Skeletal muscle satellite cell (primary cell): ENCODE measurements at regions not wholly inside any gene's neighbourhood (a gene's known extent, or its start where the extent isn't known, plus 50 kb on each side); places are given as distances from the start of the nearest gene placed in this dataset.
A peak's percentile ranks its signal among the peaks of the same experiment; 100 is the strongest.

ENCODE experiments used
- H3K27me3 ChIP-seq: 2 replicates; pipeline ENCODE4 v1.7.0; 2013; ENCODE audit warnings: low read length; ENCODE audit not compliant: control insufficient read depth, insufficient read depth
- H3K36me3 ChIP-seq: 2 replicates; pipeline ENCODE4 v1.7.0; 2013; ENCODE audit warnings: mild to moderate bottlenecking, control low read depth, low read length; ENCODE audit not compliant: insufficient read depth
- H3K4me1 ChIP-seq: 2 replicates; pipeline ENCODE4 v1.7.0; 2013; ENCODE audit warnings: low read length; ENCODE audit not compliant: control insufficient read depth, insufficient read depth
- H3K4me2 ChIP-seq: 2 replicates; pipeline ENCODE4 v1.7.0; 2013; ENCODE audit warnings: mild to moderate bottlenecking, low read length
- H3K4me3 ChIP-seq: 2 replicates; pipeline ENCODE4 v1.7.0; 2013; ENCODE audit warnings: low read length
- H3K9ac ChIP-seq: 2 replicates; pipeline ENCODE4 v1.7.0; 2013; ENCODE audit warnings: mild to moderate bottlenecking, low read depth, low read length, moderate library complexity
- H3K9me3 ChIP-seq: replicated peaks from 2 replicates; pipeline ENCODE4 v1.7.0; 2013; ENCODE audit warnings: mild to moderate bottlenecking, control low read depth, low read length

DNA sequence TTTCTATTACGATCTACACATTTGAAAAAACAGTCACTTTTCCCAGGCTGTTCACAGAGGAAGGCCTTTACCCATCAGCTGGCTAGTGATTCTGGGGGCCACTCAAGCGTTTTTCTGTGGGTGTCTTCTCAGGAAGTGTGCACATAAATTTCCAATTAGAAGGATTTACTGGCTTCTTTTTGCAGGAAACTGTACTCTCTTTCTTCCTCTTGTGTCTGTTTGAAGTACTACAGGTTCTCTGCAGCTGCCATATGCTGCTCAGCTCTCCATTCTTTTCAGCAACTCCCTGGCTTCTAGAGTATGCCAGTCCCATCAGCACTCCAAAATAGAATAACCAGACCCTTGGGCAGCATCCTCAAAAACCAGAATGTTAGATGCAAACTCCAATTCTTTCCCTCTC lies 110.4 kb upstream of the NAV3 start:
- no peak overlapping the region for H3K4me3 ChIP-seq
- peaks cover 3% of the 10 kb centered on the region for H3K9me3 ChIP-seq
- H3K4me2 ChIP-seq: no peak overlapping the region
- H3K4me1 ChIP-seq: no peaks in the 10 kb centered on the region
- H3K9ac ChIP-seq: no peak overlapping the region
- no peaks in the 10 kb centered on the region for H3K36me3 ChIP-seq
- H3K27me3 ChIP-seq: no peaks in the 10 kb centered on the region

DNA sequence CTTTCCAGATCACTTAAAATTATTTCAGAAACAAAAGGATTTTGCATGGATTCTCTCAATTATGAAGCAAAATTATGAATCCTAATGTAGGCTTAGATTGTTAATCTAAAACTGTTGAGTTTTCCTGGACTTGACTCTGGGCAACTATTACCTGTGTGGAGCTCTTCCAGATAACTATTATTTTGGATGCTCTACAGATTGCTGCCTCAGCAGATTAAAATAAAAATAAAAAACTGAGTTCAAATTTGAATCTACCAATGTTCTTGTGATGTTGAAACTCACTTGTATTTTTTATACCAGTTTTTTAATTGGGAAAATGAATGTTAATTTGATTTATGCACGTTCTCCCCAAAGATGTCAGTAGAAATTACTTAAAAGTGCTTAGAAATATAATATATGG lies 120.5 kb upstream of the NAV3 start:
- Histone ChIP-seq H3K4me2 (no peak overlapping the region), H3K36me3 (no peaks in the 10 kb centered on the region), H3K27me3 (no peaks in the 10 kb centered on the region), H3K4me3 (no peak overlapping the region), H3K4me1 (no peaks in the 10 kb centered on the region), H3K9me3 (no peaks in the 10 kb centered on the region), H3K9ac (no peak overlapping the region)

GRCh38 chr12:77697126-77697525 lies 133.6 kb upstream of the NAV3 start:
- Histone ChIP-seq H3K9ac (no peak overlapping the region), H3K27me3 (no peaks in the 10 kb centered on the region)

DNA sequence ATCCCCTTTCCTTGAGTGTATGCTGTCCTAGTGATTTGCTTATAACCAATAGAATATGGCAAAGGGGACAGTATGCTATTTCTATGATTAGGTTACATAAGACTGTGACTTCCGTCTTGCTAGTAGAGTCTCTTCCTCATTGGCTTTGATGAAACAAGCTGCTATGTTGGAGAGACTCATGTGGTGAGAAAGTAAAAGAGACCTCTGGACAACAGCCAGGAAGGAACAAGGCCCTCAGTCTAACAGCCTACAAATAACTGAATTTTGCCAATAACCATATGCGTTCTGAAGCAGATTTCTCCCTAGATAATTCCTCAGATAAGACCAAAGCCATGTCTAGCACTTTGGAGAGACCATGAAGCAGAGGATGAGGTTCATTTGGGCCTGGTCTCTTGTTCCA lies 134.5 kb upstream of the NAV3 start:
- Histone ChIP-seq H3K9ac (no peak overlapping the region), H3K4me2 (no peak overlapping the region)

More at GRCh38 chr12:77697126-77697525, 133.6 kb upstream of the NAV3 start:
- Histone ChIP-seq H3K4me3 (no peak overlapping the region), H3K4me2 (no peak overlapping the region), H3K36me3 (no peaks in the 10 kb centered on the region), H3K9me3 (no peaks in the 10 kb centered on the region), H3K4me1 (no peaks in the 10 kb centered on the region)

GRCh38 chr12:77689510-77690086 lies 141.1 kb upstream of the NAV3 start:
- Histone ChIP-seq H3K9ac (no peak overlapping the region), H3K9me3 (no peaks in the 10 kb centered on the region), H3K4me2 (no peak overlapping the region), H3K4me3 (no peak overlapping the region), H3K36me3 (no peaks in the 10 kb centered on the region), H3K4me1 (peaks cover 3% of the 10 kb centered on the region), H3K27me3 (no peaks in the 10 kb centered on the region)

More for the DNA sequence above, 134.5 kb upstream of the NAV3 start:
- no peak overlapping the region for H3K4me3 ChIP-seq
- no peaks in the 10 kb centered on the region for H3K4me1 ChIP-seq
- H3K27me3 ChIP-seq: no peaks in the 10 kb centered on the region
- H3K9me3 ChIP-seq: no peaks in the 10 kb centered on the region
- no peaks in the 10 kb centered on the region for H3K36me3 ChIP-seq

- no peaks in the 10 kb centered on the region for H3K27me3 ChIP-seq
- peaks cover 3% of the 10 kb centered on the region for H3K4me1 ChIP-seq
- no peak overlapping the region for H3K4me2 ChIP-seq
- H3K9me3 ChIP-seq: no peaks in the 10 kb centered on the region
- no peak overlapping the region for H3K9ac ChIP-seq
- no peaks in the 10 kb centered on the region for H3K36me3 ChIP-seq
- no peak overlapping the region for H3K4me3 ChIP-seq
Observed at GRCh38 chr12:77687321-77687720, 143.4 kb upstream of the NAV3 start.

DNA sequence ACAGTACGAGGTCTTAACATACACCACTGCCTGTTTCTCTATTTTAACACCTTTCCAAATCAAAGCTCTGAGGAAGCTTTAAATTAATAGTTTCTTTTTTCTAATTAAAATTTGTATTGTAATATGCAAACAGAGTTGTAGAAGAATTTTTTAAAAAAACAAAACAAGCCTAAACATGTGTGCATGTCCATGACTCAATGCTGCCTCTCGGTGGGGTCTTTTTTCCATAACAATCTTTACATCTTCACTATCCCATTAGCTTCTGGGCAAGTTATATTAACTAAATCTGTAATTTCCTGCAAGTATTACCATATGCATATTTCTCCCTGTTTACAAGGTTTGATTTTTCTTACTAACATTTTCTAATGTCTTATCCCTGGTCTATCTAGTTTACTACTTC lies 143.9 kb upstream of the NAV3 start:
- no peak overlapping the region for H3K4me3 ChIP-seq
- H3K9me3 ChIP-seq: no peaks in the 10 kb centered on the region
- H3K36me3 ChIP-seq: no peaks in the 10 kb centered on the region
- H3K27me3 ChIP-seq: no peaks in the 10 kb centered on the region
- H3K9ac ChIP-seq: no peak overlapping the region
- peaks cover 3% of the 10 kb centered on the region for H3K4me1 ChIP-seq
- H3K4me2 ChIP-seq: no peak overlapping the region

- Histone ChIP-seq H3K36me3 (no peaks in the 10 kb centered on the region), H3K4me2 (no peak overlapping the region), H3K9me3 (no peaks in the 10 kb centered on the region)
Observed at GRCh38 chr12:77685901-77686300, 144.8 kb upstream of the NAV3 start.

DNA sequence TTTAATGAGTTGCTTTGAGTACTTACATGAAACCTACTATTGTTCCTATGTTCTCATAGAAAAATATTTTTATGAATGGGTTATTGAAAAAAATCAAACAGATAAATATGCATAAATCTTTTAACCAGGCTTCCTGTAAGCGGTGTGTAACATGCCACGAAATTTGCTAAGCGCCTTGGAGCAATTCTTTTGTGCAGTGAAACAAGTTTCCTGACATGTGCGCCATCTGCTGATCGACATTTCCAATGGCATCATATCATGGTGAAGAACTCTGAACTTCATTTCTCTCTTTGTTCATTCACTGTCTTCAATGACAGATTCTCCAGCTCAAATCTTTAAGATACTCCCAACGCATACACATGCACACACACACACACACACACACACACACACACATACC lies 145.6 kb upstream of the NAV3 start:
- Histone ChIP-seq H3K9me3 (no peaks in the 10 kb centered on the region), H3K9ac (peak overlapping the region; percentile 42), H3K4me1 (peaks cover 3% of the 10 kb centered on the region), H3K27me3 (no peaks in the 10 kb centered on the region), H3K4me2 (peak overlapping the region; percentile 53), H3K36me3 (no peaks in the 10 kb centered on the region), H3K4me3 (no peak overlapping the region)

More at GRCh38 chr12:77685901-77686300, 144.8 kb upstream of the NAV3 start:
- Histone ChIP-seq H3K4me1 (peaks cover 3% of the 10 kb centered on the region), H3K9ac (no peak overlapping the region), H3K4me3 (no peak overlapping the region), H3K27me3 (no peaks in the 10 kb centered on the region)

GRCh38 chr12:77682488-77682887 lies 148.2 kb upstream of the NAV3 start:
- Histone ChIP-seq H3K4me2 (no peak overlapping the region), H3K27me3 (no peaks in the 10 kb centered on the region), H3K4me3 (no peak overlapping the region), H3K4me1 (peaks cover 3% of the 10 kb centered on the region), H3K9me3 (no peaks in the 10 kb centered on the region), H3K36me3 (no peaks in the 10 kb centered on the region), H3K9ac (no peak overlapping the region)

- Histone ChIP-seq H3K4me2 (no peak overlapping the region), H3K4me1 (peaks cover 3% of the 10 kb centered on the region), H3K9ac (no peak overlapping the region), H3K9me3 (no peaks in the 10 kb centered on the region), H3K27me3 (no peaks in the 10 kb centered on the region), H3K36me3 (no peaks in the 10 kb centered on the region), H3K4me3 (no peak overlapping the region)
Observed at GRCh38 chr12:77681726-77682125, 149.0 kb upstream of the NAV3 start.

GRCh38 chr12:77679686-77680085 lies 151.0 kb upstream of the NAV3 start:
- H3K9me3 ChIP-seq: no peaks in the 10 kb centered on the region
- H3K27me3 ChIP-seq: no peaks in the 10 kb centered on the region
- H3K9ac ChIP-seq: no peak overlapping the region
- H3K4me1 ChIP-seq: no peaks in the 10 kb centered on the region
- H3K36me3 ChIP-seq: no peaks in the 10 kb centered on the region
- no peak overlapping the region for H3K4me3 ChIP-seq
- H3K4me2 ChIP-seq: no peak overlapping the region
